IMR-90 (cell line): ENCODE measurements at regions not wholly inside any gene's neighbourhood (a gene's known extent, or its start where the extent isn't known, plus 50 kb on each side); places are given as distances from the start of the nearest gene placed in this dataset.

Experiments used
- BHLHE40 ChIP-seq: fragments of 150-350 bp; IDR thresholded peaks from 2 replicates; pipeline ENCODE4 v1.6.1; 2016; ENCODE audit warnings: mild to moderate bottlenecking, low read depth, low read length
- CTCF ChIP-seq: conservative IDR thresholded peaks from 2 replicates; pipeline ENCODE4 v1.5.1; 2012; ENCODE audit warnings: mild to moderate bottlenecking, low read depth, low read length, improper control_type of control experiment
- POLR2A ChIP-seq: IDR thresholded peaks from 2 replicates; pipeline ENCODE4 v1.6.1; 2012; ENCODE audit warnings: mild to moderate bottlenecking, low read depth, low read length
- RAD21 ChIP-seq: IDR thresholded peaks from 2 replicates; pipeline ENCODE4 v1.6.1; 2012; ENCODE audit warnings: low read length, improper control_type of control experiment
- RCOR1 ChIP-seq: IDR thresholded peaks from 2 replicates; pipeline ENCODE4 v1.6.1; 2012; ENCODE audit warnings: mild to moderate bottlenecking, low read length, improper control_type of control experiment; ENCODE audit not compliant: insufficient replicate concordance
- SMC3 ChIP-seq: fragments of 150-350 bp; IDR thresholded peaks from 2 replicates; pipeline ENCODE4 v1.6.1; 2016; ENCODE audit warnings: low read depth, mild to moderate bottlenecking, antibody characterized with exemption, low read length, moderate library complexity
- USF2 ChIP-seq: fragments of 150-350 bp; IDR thresholded peaks from 2 replicates; pipeline ENCODE4 v1.6.1; 2017; ENCODE audit warnings: mild to moderate bottlenecking, antibody characterized with exemption, low read length, low read depth

- no peak for TF ChIP-seq CTCF
- TF ChIP-seq RCOR1: no peak
- TF ChIP-seq RAD21: no peak
- TF ChIP-seq BHLHE40: no peak
- no peak for TF ChIP-seq SMC3
- no peak for TF ChIP-seq POLR2A
- no peak for TF ChIP-seq USF2
Measured at GRCh38 chr9:136606687-136607333, 55.9 kb upstream of the EGFL7 start.
